Activated naive CD4-positive, alpha-beta T cell treated with anti-CD3 and anti-CD28 coated beads for 36 hours (primary cell): ENCODE measurements at regions not wholly inside any gene's neighbourhood (a gene's known extent, or its start where the extent isn't known, plus 50 kb on each side); places are given as distances from the start of the nearest gene placed in this dataset.
"Not testable (repeated sequence)": the region's sequence is repeated elsewhere in the genome, so short reads cannot be mapped to it uniquely, and the experiment has no call there.

ENCODE experiments used
- CTCF ChIA-PET: fragments of 350-600 bp; sonication (Branson Sonifier 250); formaldehyde crosslinking; loops from one replicate; lab custom pipeline; 2021; ENCODE audit warnings: antibody characterized with exemption; lab: Charles Lee
- DNase-seq: peaks from one replicate; pipeline ENCODE4 v3.0.0-alpha.2; 2020
- H3K27ac Mint-ChIP-seq: one replicate; pipeline ENCODE4 v1.8.0; 2021; ENCODE audit warnings: mild to moderate bottlenecking, mixed read lengths
- H3K27me3 Mint-ChIP-seq: one replicate; pipeline ENCODE4 v1.8.0; 2021; ENCODE audit warnings: low read depth, mixed read lengths
- H3K36me3 Mint-ChIP-seq: one replicate; pipeline ENCODE4 v1.8.0; 2021; ENCODE audit warnings: low read depth, mixed read lengths
- H3K4me1 Mint-ChIP-seq: one replicate; pipeline ENCODE4 v1.8.0; 2021; ENCODE audit warnings: low read depth, mixed read lengths
- H3K4me3 Mint-ChIP-seq: one replicate; pipeline ENCODE4 v1.8.0; 2021; ENCODE audit warnings: mild to moderate bottlenecking, moderate library complexity, mixed read lengths
- H3K9me3 Mint-ChIP-seq: one replicate; pipeline ENCODE4 v1.8.0; 2021; ENCODE audit warnings: mixed read lengths
- intact Hi-C: fragments of 100-400 bp; cut with micrococcal nuclease; formaldehyde crosslinking; loops from one replicate; pipeline ENCODE4 v1.15.1; 2023

DNA sequence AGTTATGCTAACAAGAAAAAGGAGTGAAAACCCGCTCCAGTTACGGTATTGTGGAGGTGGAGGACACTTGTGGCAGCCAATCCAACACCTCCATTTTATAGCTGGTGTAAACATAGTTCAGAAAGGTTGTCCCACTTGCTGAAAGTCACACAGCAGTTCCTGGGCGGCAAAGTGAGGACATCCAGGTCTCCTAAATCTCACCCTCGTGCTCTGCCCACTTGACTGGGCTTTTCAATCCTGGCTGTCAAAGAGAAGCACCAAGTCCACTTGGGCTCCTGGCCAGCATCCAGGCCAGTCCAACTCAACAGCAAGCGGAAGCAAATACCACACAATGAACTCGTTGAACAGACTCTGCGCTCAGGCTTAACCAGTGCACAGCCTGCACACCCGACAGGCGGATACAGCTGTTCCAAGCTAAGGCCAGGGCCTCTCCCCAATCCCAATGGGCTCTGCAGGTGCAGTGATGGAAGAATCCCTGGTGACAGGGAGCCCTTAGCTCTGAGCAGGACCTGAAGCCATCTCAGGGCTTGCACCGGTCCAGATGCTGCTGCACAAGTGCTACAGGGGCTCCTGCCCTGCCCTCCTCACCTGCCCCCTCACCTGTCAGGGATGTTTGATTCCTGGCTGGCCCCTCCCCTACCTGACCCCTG is 89.8 kb upstream of the METTL9 start:
- H3K36me3 Mint-ChIP-seq: peaks cover 31% of the 10 kb centered on the region
- H3K4me1 Mint-ChIP-seq: peaks cover 74% of the 10 kb centered on the region
- H3K27me3 Mint-ChIP-seq, intact Hi-C loops, H3K9me3 Mint-ChIP-seq, DNase-seq, H3K4me3 Mint-ChIP-seq: not testable (repeated sequence)
- CTCF ChIA-PET: interaction anchor here (0.7 kb wide), 1 partner anchor 44 kb away, joined by 7 read pairs; no protein-coding TSS in a partner anchor
- H3K27ac Mint-ChIP-seq: peak overlapping the region; percentile 95

GRCh38 chr16:21510869-21511255 is 88.5 kb upstream of the METTL9 start:
- H3K9me3 Mint-ChIP-seq, DNase-seq, H3K4me3 Mint-ChIP-seq, intact Hi-C loops, H3K27me3 Mint-ChIP-seq: not testable (repeated sequence)
- peaks cover 38% of the 10 kb centered on the region for H3K36me3 Mint-ChIP-seq
- peak overlapping the region; percentile 95 for H3K27ac Mint-ChIP-seq
- CTCF ChIA-PET: interaction anchor here (0.6 kb wide), 1 partner anchor 888 kb away, joined by 3 read pairs; no protein-coding TSS in a partner anchor
- peaks cover 84% of the 10 kb centered on the region for H3K4me1 Mint-ChIP-seq

DNA sequence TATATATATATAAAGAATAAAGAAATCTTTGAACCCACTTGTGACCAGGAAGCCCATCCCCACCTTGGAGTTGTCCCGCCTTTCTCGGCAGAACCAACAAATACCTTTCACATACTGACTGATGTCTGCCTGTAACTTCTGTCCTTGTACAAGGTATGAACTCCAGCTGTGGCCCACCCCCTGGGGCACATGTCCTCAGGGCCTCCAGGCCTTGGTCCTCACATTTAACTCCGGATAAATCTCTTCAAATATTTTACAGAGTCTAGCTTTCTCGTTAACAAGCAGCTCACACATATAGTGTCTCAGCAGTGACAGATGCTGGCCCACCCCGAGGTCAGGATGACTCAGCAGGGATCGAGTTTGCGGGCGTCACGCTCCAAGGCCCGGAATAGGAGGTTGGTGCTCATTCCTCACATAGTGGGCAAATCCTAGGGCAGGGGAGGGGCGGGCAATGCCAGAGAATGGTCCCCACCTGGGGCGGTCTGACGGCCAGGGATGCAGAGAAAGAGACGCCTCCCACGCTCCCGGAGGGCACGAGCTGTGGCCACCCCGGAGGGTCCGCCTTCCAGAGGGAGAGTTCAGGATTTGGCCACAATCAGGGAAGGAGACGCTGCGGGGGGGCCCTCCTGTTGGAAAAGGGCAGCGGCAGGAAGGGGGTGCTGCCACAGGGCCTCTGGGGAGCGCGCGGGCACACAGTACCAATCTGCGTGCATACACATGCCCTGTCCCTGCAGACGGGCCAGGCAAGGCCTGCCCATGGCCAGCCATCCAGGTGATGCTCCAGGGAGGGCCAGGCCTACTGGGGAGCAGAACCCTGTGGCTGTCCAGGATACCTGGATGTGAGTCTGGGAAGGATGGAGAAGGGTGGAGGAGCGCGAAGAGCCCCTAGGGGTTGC is 87.8 kb upstream of the METTL9 start:
- peaks cover 84% of the 10 kb centered on the region for H3K4me1 Mint-ChIP-seq
- H3K27me3 Mint-ChIP-seq, intact Hi-C loops, CTCF ChIA-PET, DNase-seq, H3K4me3 Mint-ChIP-seq, H3K9me3 Mint-ChIP-seq: not testable (repeated sequence)
- peaks cover 42% of the 10 kb centered on the region for H3K36me3 Mint-ChIP-seq
- H3K27ac Mint-ChIP-seq: peak overlapping the region; percentile 95

DNA sequence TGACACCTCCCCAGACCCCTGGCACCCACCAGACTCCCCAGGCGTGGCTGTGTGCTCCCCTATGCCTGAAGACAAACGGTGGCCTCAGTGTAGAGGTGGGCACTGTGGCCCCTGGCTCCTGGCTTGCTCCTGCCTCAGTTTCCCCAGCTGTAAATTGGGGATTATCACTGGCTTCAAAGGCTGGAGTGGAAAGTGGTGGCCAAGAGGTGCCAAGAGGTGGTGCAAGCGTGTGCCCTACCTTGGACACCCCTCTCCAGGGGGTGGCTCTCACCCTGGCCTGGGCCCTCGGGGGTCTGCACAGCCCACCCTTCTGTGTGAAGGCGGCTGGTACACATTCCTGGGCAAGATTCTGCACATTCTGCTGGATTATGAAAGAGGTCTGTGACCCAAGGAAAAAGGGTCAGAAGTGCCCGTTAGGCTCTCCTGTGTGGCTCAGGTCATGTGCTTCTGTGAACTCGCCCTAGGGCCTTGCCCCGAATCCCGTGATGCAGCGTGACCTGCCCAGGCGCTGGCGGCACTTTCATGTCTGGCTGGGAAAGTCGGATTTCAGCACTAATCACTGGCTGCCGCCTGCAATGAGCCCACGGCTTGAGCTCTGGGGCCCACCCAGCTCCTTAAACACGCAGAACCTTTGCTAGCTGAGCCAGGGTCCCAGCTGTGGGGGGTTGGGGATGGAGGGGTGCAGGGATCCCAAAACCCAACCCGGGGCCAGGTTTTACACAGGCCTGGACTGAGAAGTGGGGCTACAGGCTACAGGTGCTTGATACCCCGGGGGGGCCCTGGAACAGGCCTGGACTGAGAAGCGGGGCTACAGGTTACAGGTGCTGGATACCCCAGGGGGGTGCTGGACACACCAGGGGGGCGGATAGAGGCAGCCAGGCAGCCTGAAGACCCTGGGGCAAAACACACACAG is 86.8 kb upstream of the METTL9 start:
- H3K4me3 Mint-ChIP-seq, CTCF ChIA-PET, H3K27me3 Mint-ChIP-seq, H3K9me3 Mint-ChIP-seq, intact Hi-C loops, DNase-seq: not testable (repeated sequence)
- Mint-ChIP-seq H3K4me1 (peaks cover 78% of the 10 kb centered on the region), H3K27ac (peak overlapping the region; percentile 95), H3K36me3 (peaks cover 40% of the 10 kb centered on the region)

GRCh38 chr16:21513337-21513741 is 86.0 kb upstream of the METTL9 start:
- CTCF ChIA-PET, H3K4me3 Mint-ChIP-seq: not testable (repeated sequence)

DNA sequence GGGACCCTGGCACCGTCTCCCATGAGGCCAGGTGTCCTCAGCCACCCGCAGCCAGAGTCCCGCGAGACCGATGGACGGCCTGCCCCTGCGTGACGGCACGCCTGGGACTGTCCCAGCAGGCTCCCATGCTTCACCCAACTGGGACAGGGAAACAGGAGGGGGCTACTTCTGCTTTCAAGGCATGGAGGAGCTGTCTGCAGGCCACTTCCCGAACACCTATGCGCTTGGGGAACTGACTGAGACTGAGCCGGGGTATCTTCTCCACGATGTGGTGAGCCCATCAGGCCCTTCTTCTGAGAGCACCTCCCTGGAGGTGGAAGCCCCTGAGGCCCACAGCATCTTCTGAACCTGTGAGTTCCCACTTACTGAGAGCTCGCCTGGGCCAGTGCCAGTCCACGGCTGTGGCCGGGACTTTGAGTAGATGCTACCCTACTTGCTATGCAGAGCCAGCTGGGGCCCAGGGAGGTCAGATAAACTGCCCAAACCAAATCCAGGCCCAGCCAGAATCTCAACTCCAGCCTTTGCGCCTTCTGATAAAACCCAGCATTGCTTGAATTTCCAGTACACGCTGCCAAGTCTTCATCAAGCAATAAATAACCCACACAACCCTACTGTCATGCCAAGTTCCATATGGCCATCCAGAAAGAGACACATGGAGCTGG is 85.4 kb upstream of the METTL9 start:
- H3K36me3 Mint-ChIP-seq: peaks cover 39% of the 10 kb centered on the region
- peak overlapping the region; percentile 82 for H3K27ac Mint-ChIP-seq
- DNase-seq, H3K27me3 Mint-ChIP-seq, intact Hi-C loops, CTCF ChIA-PET, H3K9me3 Mint-ChIP-seq, H3K4me3 Mint-ChIP-seq: not testable (repeated sequence)
- H3K4me1 Mint-ChIP-seq: peaks cover 68% of the 10 kb centered on the region

More at GRCh38 chr16:21513337-21513741, 86.0 kb upstream of the METTL9 start:
- intact Hi-C loops, H3K27me3 Mint-ChIP-seq, H3K9me3 Mint-ChIP-seq, DNase-seq: not testable (repeated sequence)
- H3K27ac Mint-ChIP-seq: peak overlapping the region; percentile 50
- H3K36me3 Mint-ChIP-seq: peaks cover 39% of the 10 kb centered on the region
- peaks cover 74% of the 10 kb centered on the region for H3K4me1 Mint-ChIP-seq

DNA sequence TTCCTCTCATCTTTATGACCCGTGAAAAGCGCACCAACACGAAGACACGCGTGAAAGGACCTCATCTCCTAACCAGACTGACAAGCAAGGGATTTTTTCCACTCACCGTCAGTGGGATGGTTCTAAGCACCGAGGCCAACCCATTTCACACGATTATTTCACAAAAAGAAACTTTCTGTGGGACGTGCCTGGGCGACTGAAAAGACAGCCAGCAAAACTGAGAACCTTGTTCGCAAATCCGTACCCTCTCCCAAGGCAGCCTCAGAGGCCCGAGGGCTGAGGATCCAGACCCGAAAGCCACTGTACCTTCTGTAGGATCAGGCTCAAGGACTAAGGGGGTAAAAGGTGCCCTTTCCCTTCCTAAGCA is 84.9 kb upstream of the METTL9 start:
- DNase-seq, H3K9me3 Mint-ChIP-seq, H3K27me3 Mint-ChIP-seq, CTCF ChIA-PET, intact Hi-C loops, H3K4me3 Mint-ChIP-seq: not testable (repeated sequence)
- peaks cover 63% of the 10 kb centered on the region for H3K4me1 Mint-ChIP-seq
- peak overlapping the region; percentile 82 for H3K27ac Mint-ChIP-seq
- peaks cover 44% of the 10 kb centered on the region for H3K36me3 Mint-ChIP-seq

GRCh38 chr16:21516705-21517040 is 82.7 kb upstream of the METTL9 start:
- peaks cover 43% of the 10 kb centered on the region for H3K4me1 Mint-ChIP-seq
- H3K27ac Mint-ChIP-seq: peak overlapping the region; percentile 72
- H3K36me3 Mint-ChIP-seq: peaks cover 40% of the 10 kb centered on the region
- intact Hi-C loops: loop anchor here (5.0 kb wide), 1 partner anchor 676 kb away; no protein-coding TSS in a partner anchor
- H3K9me3 Mint-ChIP-seq, H3K4me3 Mint-ChIP-seq, CTCF ChIA-PET, DNase-seq, H3K27me3 Mint-ChIP-seq: not testable (repeated sequence)

DNA sequence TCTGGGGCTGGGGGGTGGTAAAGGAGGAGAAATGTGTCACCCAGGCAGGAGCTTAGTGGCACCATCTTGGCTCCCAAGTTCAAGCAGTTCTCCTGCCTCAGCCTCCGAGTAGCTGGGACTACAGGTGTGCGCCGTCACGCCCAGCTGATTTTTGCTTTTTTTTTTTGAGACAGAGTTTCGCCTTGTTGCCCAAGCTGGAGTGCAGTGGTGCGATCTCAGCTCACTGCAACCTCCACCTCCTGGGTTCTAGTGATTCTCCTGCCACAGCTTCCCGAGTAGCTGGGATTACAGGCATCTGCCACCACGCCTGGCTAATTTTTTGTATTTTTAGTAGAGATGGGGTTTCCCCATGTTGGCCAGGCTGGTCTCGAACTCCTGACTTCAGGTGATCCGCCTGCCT is 82.1 kb upstream of the METTL9 start:
- DNase-seq, H3K9me3 Mint-ChIP-seq, CTCF ChIA-PET, H3K27me3 Mint-ChIP-seq: not testable (repeated sequence)
- peaks cover 39% of the 10 kb centered on the region for H3K36me3 Mint-ChIP-seq
- intact Hi-C loops: loop anchor here (5.0 kb wide), 1 partner anchor 675 kb away; no protein-coding TSS in a partner anchor
- H3K27ac Mint-ChIP-seq: peak overlapping the region; percentile 94
- H3K4me3 Mint-ChIP-seq: peak overlapping the region; percentile 88
- peaks cover 39% of the 10 kb centered on the region for H3K4me1 Mint-ChIP-seq

GRCh38 chr16:21519361-21520133 is 79.8 kb upstream of the METTL9 start:
- peak overlapping the region; percentile 88 for H3K4me3 Mint-ChIP-seq
- not testable (repeated sequence) for H3K27me3 Mint-ChIP-seq, DNase-seq, H3K9me3 Mint-ChIP-seq
- peak overlapping the region; percentile 94 for H3K27ac Mint-ChIP-seq
- intact Hi-C loops: loop anchor here (1.0 to 5.0 kb wide), 4 partner anchors 36 to 778 kb away; partner anchors contain the start of genes METTL9 and POLR3E
- peaks cover 22% of the 10 kb centered on the region for H3K4me1 Mint-ChIP-seq
- CTCF ChIA-PET: interaction anchor here (0.6 kb wide), 1 partner anchor 1520 kb away, joined by 3 read pairs; no protein-coding TSS in a partner anchor
- peaks cover 31% of the 10 kb centered on the region for H3K36me3 Mint-ChIP-seq
